ENCODE measurements at regions not wholly inside any gene's neighbourhood (a gene's known extent, or its start where the extent isn't known, plus 50 kb on each side); places are given as distances from the start of the nearest gene placed in this dataset.
"Not testable (repeated sequence)": the region's sequence is repeated elsewhere in the genome, so short reads cannot be mapped to it uniquely, and the experiment has no call there.

GRCh38 chr9:720239-720881, 121.1 kb upstream of the DMRT1 start:
- no peak for DNase-seq

GRCh38 chr9:722388-722980, 119.0 kb upstream of the DMRT1 start:
- DNase-seq, result no peak

- DNase-seq, result not testable (repeated sequence)
Observed at GRCh38 chr9:724461-724860, 117.0 kb upstream of the DMRT1 start.

- DNase-seq, result no peak
Observed at GRCh38 chr9:726005-726404, 115.5 kb upstream of the DMRT1 start.

GRCh38 chr9:727767-728166, 113.7 kb upstream of the DMRT1 start:
- no peak for DNase-seq

GRCh38 chr9:728535-728934, 113.0 kb upstream of the DMRT1 start:
- no peak for DNase-seq

- DNase-seq, result no peak
Observed at GRCh38 chr9:731474-731873, 110.0 kb upstream of the DMRT1 start.

- no peak for DNase-seq
Observed at GRCh38 chr9:734831-735511, 106.5 kb upstream of the DMRT1 start.

GRCh38 chr9:737400-738120, 103.9 kb upstream of the DMRT1 start:
- no peak for DNase-seq

GRCh38 chr9:738209-738915, 103.1 kb upstream of the DMRT1 start:
- no peak for DNase-seq

- no peak for DNase-seq
Observed at GRCh38 chr9:739362-739761, 102.1 kb upstream of the DMRT1 start.

- DNase-seq, result no peak
Observed at GRCh38 chr9:740221-740620, 101.3 kb upstream of the DMRT1 start.

- no peak for DNase-seq
Observed at GRCh38 chr9:742104-742503, 99.4 kb upstream of the DMRT1 start.

- DNase-seq, result no peak
Observed at GRCh38 chr9:742914-743589, 98.4 kb upstream of the DMRT1 start.

GRCh38 chr9:744046-744712, 97.3 kb upstream of the DMRT1 start:
- no peak for DNase-seq

- DNase-seq, result no peak
Observed at GRCh38 chr9:744790-745484, 96.6 kb upstream of the DMRT1 start.

GRCh38 chr9:745761-746380, 95.6 kb upstream of the DMRT1 start:
- DNase-seq, result no peak

- no peak for DNase-seq
Observed at GRCh38 chr9:746661-747434, 94.6 kb upstream of the DMRT1 start.

- DNase-seq, result no peak
Observed at GRCh38 chr9:747567-747966, 93.9 kb upstream of the DMRT1 start.

- no peak for DNase-seq
Observed at GRCh38 chr9:748861-749497, 92.5 kb upstream of the DMRT1 start.
